Bronchial epithelial cell (primary cell): ENCODE measurements at regions not wholly inside any gene's neighbourhood (a gene's known extent, or its start where the extent isn't known, plus 50 kb on each side); places are given as distances from the start of the nearest gene placed in this dataset.

ENCODE experiments used
- DNase-seq: peaks from one replicate; pipeline ENCODE4 v3.0.0-alpha.2; 2010; ENCODE audit warnings: low read depth
- FAIRE-seq: peaks from 2 replicates; lab custom pipeline; 2011; peaks lifted over from hg19 to GRCh38; lab: Jason Lieb, UNC
- H3K27me3 ChIP-seq: 2 replicates; pipeline ENCODE4 v1.5.1; 2011; ENCODE audit warnings: low read length; ENCODE audit not compliant: control insufficient read depth, insufficient read depth
- H3K36me3 ChIP-seq: 2 replicates; pipeline ENCODE4 v1.5.1; 2011; ENCODE audit warnings: low read length; ENCODE audit not compliant: control insufficient read depth, insufficient read depth
- H3K4me3 ChIP-seq: 2 replicates; pipeline ENCODE4 v1.5.1; 2011; ENCODE audit warnings: mild to moderate bottlenecking, low read depth, low read length, control low read depth
- TF ChIP-seq, protein P1 (sequence below): IDR thresholded peaks from 2 replicates; pipeline ENCODE4 v1.5.1; 2011; ENCODE audit warnings: mild to moderate bottlenecking, moderate library complexity, low read length, control low read depth, inconsistent platforms; ENCODE audit not compliant: insufficient read depth, severe bottlenecking

DNA sequence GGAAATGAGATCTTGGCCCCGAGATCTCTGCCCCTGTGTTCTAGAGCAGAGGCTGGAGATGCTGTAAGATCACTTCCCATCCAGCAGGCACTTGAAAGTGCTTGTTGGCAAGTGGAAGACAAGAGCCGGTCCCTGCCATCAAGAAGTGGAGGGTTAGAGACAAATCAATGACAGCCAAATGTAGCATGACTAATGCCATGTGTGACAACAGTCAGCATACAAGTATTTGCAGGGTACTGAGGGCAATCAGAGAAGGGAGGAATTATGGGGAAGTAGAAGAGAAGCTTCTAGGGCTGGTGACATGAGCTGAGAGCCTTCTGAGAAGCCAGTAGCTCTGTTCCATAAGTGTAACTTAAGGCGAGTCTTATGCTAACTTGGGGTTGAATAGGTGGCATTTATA, 58.6 kb downstream of the TMEM17 start:
- no peak for FAIRE-seq
- TF ChIP-seq, protein P1, sequence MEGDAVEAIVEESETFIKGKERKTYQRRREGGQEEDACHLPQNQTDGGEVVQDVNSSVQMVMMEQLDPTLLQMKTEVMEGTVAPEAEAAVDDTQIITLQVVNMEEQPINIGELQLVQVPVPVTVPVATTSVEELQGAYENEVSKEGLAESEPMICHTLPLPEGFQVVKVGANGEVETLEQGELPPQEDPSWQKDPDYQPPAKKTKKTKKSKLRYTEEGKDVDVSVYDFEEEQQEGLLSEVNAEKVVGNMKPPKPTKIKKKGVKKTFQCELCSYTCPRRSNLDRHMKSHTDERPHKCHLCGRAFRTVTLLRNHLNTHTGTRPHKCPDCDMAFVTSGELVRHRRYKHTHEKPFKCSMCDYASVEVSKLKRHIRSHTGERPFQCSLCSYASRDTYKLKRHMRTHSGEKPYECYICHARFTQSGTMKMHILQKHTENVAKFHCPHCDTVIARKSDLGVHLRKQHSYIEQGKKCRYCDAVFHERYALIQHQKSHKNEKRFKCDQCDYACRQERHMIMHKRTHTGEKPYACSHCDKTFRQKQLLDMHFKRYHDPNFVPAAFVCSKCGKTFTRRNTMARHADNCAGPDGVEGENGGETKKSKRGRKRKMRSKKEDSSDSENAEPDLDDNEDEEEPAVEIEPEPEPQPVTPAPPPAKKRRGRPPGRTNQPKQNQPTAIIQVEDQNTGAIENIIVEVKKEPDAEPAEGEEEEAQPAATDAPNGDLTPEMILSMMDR = no peak
- no peaks in the 10 kb centered on the region for H3K36me3 ChIP-seq
- DNase-seq = no peak
- no peaks in the 10 kb centered on the region for H3K27me3 ChIP-seq
- no peak overlapping the region for H3K4me3 ChIP-seq

DNA sequence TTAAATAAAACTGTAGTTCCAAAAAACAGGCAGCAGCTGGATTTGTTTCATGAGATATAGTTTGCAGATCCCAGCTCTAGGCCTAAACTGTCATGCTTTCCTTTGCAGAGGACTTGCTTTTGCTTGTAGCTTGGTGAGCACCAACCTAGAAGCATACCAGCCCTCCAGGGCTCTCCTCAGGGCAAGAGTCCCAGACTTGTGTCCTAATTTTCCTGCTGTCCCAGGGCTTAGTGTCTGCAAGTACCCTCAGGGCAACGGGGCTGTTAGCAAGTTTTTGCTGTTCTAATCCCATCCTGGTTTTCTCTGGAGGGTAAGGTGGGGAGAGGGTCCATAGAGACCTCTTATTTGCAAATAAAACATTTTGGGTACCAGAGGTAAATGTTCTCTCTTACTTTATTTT, 59.5 kb downstream of the TMEM17 start:
- TF ChIP-seq, protein P1 = no peak
- H3K4me3 ChIP-seq = no peak overlapping the region
- no peak for FAIRE-seq

DNA sequence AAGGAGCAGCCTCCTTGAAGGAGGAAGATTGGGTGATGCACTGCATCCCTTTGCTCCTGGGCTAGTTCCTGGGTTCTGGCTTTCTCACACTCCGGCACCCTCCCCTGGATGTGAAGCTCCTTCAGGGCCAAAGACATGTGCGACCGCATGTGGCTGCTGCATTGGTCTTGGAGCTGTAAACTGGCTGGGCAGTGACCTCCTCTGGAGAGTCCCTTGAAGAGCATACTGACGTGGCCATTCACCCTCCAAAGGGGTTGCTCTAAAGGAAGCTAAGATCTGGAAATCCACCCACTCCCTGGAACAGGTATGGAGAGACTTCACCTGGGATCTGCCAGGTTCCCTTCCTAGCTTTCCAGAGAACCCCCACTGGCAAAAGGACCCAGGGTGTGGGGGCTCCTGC, 62.1 kb downstream of the TMEM17 start:
- DNase-seq (no peak), FAIRE-seq (no peak)
- Histone ChIP-seq H3K36me3 (no peaks in the 10 kb centered on the region), H3K27me3 (no peaks in the 10 kb centered on the region), H3K4me3 (no peak overlapping the region)
- TF ChIP-seq, protein P1 = no peak

More for the DNA sequence above, 59.5 kb downstream of the TMEM17 start:
- Histone ChIP-seq H3K27me3 (no peaks in the 10 kb centered on the region), H3K36me3 (no peaks in the 10 kb centered on the region)
- no peak for DNase-seq

DNA sequence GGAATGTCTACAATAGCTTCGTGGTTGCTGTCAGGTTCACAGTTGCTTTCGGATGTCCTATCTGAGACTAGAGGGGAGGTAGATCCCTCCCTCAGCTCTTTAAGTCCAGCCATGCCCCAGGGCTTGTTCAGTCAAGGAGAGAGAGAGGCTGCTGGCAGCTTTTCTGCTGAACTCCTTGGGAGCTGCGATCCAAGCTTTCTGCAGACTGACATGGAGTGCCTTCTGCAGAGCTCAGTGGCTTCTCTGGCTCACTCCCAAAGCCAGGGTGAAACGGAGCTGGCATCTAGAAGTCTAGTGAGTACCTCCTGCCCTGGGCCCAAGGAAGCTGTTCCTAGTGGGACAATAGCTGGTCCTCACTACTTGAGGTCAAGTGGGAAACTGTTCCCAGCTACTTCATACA, 62.5 kb downstream of the TMEM17 start:
- FAIRE-seq (no peak), DNase-seq (no peak)
- no peak overlapping the region for H3K4me3 ChIP-seq
- no peaks in the 10 kb centered on the region for H3K27me3 ChIP-seq
- no peaks in the 10 kb centered on the region for H3K36me3 ChIP-seq
- TF ChIP-seq, protein P1 = no peak

DNA sequence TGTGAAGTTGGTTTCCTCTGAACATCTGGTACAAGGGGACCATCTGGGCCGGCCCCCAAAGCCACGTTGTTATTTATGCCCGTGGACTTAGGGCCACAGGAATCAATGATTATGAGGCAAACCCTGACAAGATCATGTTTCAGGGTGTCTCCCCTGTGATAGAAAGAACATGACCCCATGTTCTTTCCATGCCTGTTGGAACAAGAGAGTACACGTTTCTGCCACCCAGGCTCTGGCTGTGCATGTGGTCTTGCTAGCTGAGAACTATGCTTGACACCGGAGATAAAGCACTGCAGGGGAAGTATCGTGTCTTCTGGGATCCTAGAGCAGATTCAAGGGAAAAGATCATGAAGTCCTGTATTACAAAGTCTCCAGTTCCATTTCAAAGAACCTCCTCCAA, 64.2 kb downstream of the TMEM17 start:
- FAIRE-seq = no peak
- TF ChIP-seq, protein P1 = no peak
- H3K27me3 ChIP-seq = no peaks in the 10 kb centered on the region
- H3K36me3 ChIP-seq = no peaks in the 10 kb centered on the region
- peak; percentile 45 for DNase-seq
- no peak overlapping the region for H3K4me3 ChIP-seq

DNA sequence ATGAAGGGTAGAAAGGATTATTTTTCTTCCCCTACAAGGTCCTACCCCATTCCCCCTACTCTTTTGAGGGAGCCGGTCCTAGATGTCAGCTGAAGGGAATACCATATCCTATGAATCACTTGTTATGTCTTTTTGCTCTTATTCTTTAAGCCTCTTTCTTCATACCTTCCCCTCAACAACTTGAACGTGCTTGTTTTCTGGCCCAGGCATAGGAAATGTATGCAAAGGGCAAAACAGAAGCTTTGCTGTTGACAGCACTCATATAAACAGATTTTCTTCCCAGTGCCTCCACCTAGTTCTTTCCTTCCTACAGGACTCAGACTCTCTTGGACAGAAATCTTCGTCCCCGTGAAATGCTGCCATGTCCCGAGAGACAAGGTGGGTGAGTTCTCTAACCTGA, 64.6 kb downstream of the TMEM17 start:
- FAIRE-seq (no peak), DNase-seq (peak; percentile 29)
- Histone ChIP-seq H3K27me3 (no peaks in the 10 kb centered on the region), H3K36me3 (no peaks in the 10 kb centered on the region), H3K4me3 (no peak overlapping the region)
- TF ChIP-seq, protein P1 = no peak
